NOMO-1 treated with DMSO at 0.1 percent for 48 hours (cell line): ENCODE measurements at regions not wholly inside any gene's neighbourhood (a gene's known extent, or its start where the extent isn't known, plus 50 kb on each side); places are given as distances from the start of the nearest gene placed in this dataset.

ENCODE experiments used
- DNase-seq: peaks from one replicate; lab custom pipeline; 2025; ENCODE audit not compliant: unreplicated experiment; lab: John Stamatoyannopoulos, UW

DNA sequence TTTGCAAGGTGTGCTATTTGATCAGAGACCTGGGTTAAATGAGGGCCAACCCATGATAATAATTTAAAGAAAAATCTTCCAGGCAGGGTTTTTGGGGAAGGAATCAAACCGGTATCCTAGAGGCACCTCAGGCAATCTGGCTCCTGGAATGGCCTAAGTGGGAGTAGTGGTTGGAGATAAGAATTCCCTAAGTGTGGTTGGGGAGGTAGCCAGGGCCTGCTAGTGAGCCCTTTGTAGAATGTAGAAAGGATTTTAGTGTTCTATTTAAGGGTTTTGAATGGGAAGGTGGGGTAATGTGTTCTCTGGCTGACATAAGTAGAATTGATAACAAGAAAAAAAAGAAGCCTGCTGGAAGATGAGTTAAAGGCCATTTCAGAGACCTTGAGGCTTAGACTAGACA lies 422.2 kb downstream of the XIRP2 start:
- DNase-seq, result no peak
